Uterus (tissue), 3 donors: ENCODE measurements at regions not wholly inside any gene's neighbourhood (a gene's known extent, or its start where the extent isn't known, plus 50 kb on each side); places are given as distances from the start of the nearest gene placed in this dataset.
"Not testable (repeated sequence)": the region's sequence is repeated elsewhere in the genome, so short reads cannot be mapped to it uniquely, and the experiment has no call there.

Experiments
- DNase-seq, 2 donors: peaks; one replicate each; pipeline ENCODE4 v3.0.0-alpha.2; 2019 to 2020
- H3K27ac ChIP-seq, 2 donors: fragments of 200-600 bp; sonication (generic); 1 replicate in 1 of 2; 2 replicates in 1 of 2; pipeline ENCODE4 v1.5.1; 2016 to 2018
- H3K27me3 ChIP-seq, 2 donors: fragments of 200-600 bp; sonication (generic); one replicate each; pipeline ENCODE4 v1.5.1; 2018 to 2019; ENCODE audit warnings: control low read depth in 1 of 2
- H3K36me3 ChIP-seq, 2 donors: fragments of 200-600 bp; sonication (generic); one replicate each; pipeline ENCODE4 v1.5.1; 2019; ENCODE audit warnings: control low read depth in 1 of 2
- H3K4me1 ChIP-seq, 2 donors: fragments of 200-600 bp; sonication (generic); one replicate each; pipeline ENCODE4 v1.5.1; 2018 to 2019; ENCODE audit warnings: control low read depth in 1 of 2
- H3K4me3 ChIP-seq, 2 donors: fragments of 200-600 bp; sonication (generic); 1 replicate in 1 of 2; 2 replicates in 1 of 2; pipeline ENCODE4 v1.5.1; 2018 to 2019; ENCODE audit warnings: mild to moderate bottlenecking in 1 of 2
- H3K9me3 ChIP-seq, 2 donors: fragments of 200-600 bp; sonication (generic); one replicate each; pipeline ENCODE4 v1.5.1; 2019; ENCODE audit warnings: control low read depth in 1 of 2
- CTCF ChIP-seq, 4 experiments: fragments of 200-600 bp in 2 of 4; fragments of 450-650 bp in 2 of 4; sonication (generic) in 2 of 4; IDR thresholded peaks; one replicate each; pipeline ENCODE4 v1.5.1; 2016 to 2019; ENCODE audit warnings: antibody characterized with exemption in 4 of 4, mild to moderate bottlenecking in 2 of 4, moderate library complexity in 1 of 4
- POLR2A ChIP-seq, 2 donors: fragments of 450-650 bp; IDR thresholded peaks; one replicate each; pipeline ENCODE4 v1.6.1; 2016; ENCODE audit warnings: antibody characterized with exemption in 2 of 2, mild to moderate bottlenecking in 1 of 2, moderate library complexity in 1 of 2
- intact Hi-C: fragments of 100-400 bp; cut with DNase I; formaldehyde crosslinking; loops from one replicate; pipeline ENCODE4 v1.15.1; 2023; ENCODE audit warnings: low total_unique reads
- donor health status: DM: yes; HTN: yes; CAD: no.

- intact Hi-C loops, result no loop called here
- no peak for TF ChIP-seq CTCF (IDR thresholded peaks at IDR 0.05)
- no peak for TF ChIP-seq POLR2A (IDR thresholded peaks at IDR 0.05)
- Histone ChIP-seq H3K27me3 (no peaks in the 10 kb centered on the region), H3K4me1 (no peaks in the 10 kb centered on the region), H3K36me3 (no peaks in the 10 kb centered on the region), H3K4me3 (no peak overlapping the region), H3K9me3 (no peaks in the 10 kb centered on the region), H3K27ac (no peak overlapping the region)
- DNase-seq, result no peak
Observed at GRCh38 chr9:31394015-31394473, 990.4 kb upstream of the ACO1 start.

GRCh38 chr9:31412081-31412480 lies 972.4 kb upstream of the ACO1 start:
- DNase-seq, result no peak
- no peaks in the 10 kb centered on the region for H3K4me1 ChIP-seq
- intact Hi-C loops, result no loop called here
- no peak overlapping the region for H3K4me3 ChIP-seq
- H3K9me3 ChIP-seq, result no peaks in the 10 kb centered on the region
- no peaks in the 10 kb centered on the region for H3K27me3 ChIP-seq
- H3K36me3 ChIP-seq, result no peaks in the 10 kb centered on the region
- TF ChIP-seq POLR2A (IDR thresholded peaks at IDR 0.05) (no peak), CTCF (IDR thresholded peaks at IDR 0.05) (no peak)
- no peak overlapping the region for H3K27ac ChIP-seq

GRCh38 chr9:31415164-31415563 lies 969.3 kb upstream of the ACO1 start:
- no peak for DNase-seq
- Histone ChIP-seq H3K4me1 (no peaks in the 10 kb centered on the region), H3K27me3 (no peaks in the 10 kb centered on the region), H3K4me3 (no peak overlapping the region), H3K27ac (no peak overlapping the region), H3K36me3 (no peaks in the 10 kb centered on the region), H3K9me3 (no peaks in the 10 kb centered on the region)
- TF ChIP-seq CTCF (IDR thresholded peaks at IDR 0.05), result no peak
- TF ChIP-seq POLR2A (IDR thresholded peaks at IDR 0.05), result no peak
- intact Hi-C loops, result no loop called here

GRCh38 chr9:31418419-31418818 lies 966.0 kb upstream of the ACO1 start:
- DNase-seq, result no peak
- H3K4me1 ChIP-seq, result no peaks in the 10 kb centered on the region
- no peak overlapping the region for H3K27ac ChIP-seq
- H3K27me3 ChIP-seq, result no peaks in the 10 kb centered on the region
- TF ChIP-seq CTCF (IDR thresholded peaks at IDR 0.05) (no peak), POLR2A (IDR thresholded peaks at IDR 0.05) (no peak)
- no peaks in the 10 kb centered on the region for H3K9me3 ChIP-seq
- no peaks in the 10 kb centered on the region for H3K36me3 ChIP-seq
- intact Hi-C loops, result no loop called here
- no peak overlapping the region for H3K4me3 ChIP-seq

- H3K27me3 ChIP-seq, H3K4me1 ChIP-seq, intact Hi-C loops, H3K9me3 ChIP-seq, DNase-seq, H3K27ac ChIP-seq, H3K36me3 ChIP-seq, H3K4me3 ChIP-seq: not testable (repeated sequence)
Observed at GRCh38 chr9:31443630-31444457, 940.6 kb upstream of the ACO1 start.
